Sigmoid colon (tissue), 4 donors: ENCODE measurements at regions not wholly inside any gene's neighbourhood (a gene's known extent, or its start where the extent isn't known, plus 50 kb on each side); places are given as distances from the start of the nearest gene placed in this dataset.

Experiments
- EP300 ChIP-seq, 4 donors: sonication (generic); formaldehyde crosslinking; IDR thresholded peaks; one replicate each; pipeline ENCODE4 v1.6.1; 2017; ENCODE audit warnings: antibody characterized with exemption in 4 of 4
- TF ChIP-seq, protein P1 (sequence below), 4 experiments: fragments of 450-650 bp in 3 of 4; fragments of 200-600 bp in 1 of 4; IDR thresholded peaks; one replicate each; pipeline ENCODE4 v1.5.1; 2016 to 2019; ENCODE audit warnings: antibody characterized with exemption in 4 of 4, mild to moderate bottlenecking in 3 of 4, moderate library complexity in 2 of 4

DNA sequence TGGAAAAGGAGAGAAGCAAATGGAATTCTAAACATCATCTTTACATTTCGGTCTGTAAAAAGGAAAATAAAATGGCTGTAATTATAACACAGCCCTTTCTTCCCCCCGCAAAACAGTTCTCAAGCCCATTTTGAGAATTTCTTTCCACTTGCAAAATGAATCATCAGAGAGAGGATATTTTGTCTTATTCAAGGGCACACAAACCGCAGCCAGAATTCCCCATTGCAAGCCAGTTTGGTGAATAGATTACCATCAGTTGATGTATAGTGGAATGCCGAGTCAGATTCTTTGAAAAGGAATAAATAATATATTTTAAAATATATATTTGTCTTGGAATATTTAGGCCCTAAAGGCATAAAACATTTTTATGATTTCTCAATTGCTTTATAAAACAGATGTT, 420.4 kb upstream of the SEMA6D start:
- no peak for TF ChIP-seq EP300 (IDR thresholded peaks at IDR 0.05)
- TF ChIP-seq, protein P1, sequence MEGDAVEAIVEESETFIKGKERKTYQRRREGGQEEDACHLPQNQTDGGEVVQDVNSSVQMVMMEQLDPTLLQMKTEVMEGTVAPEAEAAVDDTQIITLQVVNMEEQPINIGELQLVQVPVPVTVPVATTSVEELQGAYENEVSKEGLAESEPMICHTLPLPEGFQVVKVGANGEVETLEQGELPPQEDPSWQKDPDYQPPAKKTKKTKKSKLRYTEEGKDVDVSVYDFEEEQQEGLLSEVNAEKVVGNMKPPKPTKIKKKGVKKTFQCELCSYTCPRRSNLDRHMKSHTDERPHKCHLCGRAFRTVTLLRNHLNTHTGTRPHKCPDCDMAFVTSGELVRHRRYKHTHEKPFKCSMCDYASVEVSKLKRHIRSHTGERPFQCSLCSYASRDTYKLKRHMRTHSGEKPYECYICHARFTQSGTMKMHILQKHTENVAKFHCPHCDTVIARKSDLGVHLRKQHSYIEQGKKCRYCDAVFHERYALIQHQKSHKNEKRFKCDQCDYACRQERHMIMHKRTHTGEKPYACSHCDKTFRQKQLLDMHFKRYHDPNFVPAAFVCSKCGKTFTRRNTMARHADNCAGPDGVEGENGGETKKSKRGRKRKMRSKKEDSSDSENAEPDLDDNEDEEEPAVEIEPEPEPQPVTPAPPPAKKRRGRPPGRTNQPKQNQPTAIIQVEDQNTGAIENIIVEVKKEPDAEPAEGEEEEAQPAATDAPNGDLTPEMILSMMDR (IDR thresholded peaks at IDR 0.05) = no peak
